ENCODE measurements at regions not wholly inside any gene's neighbourhood (a gene's known extent, or its start where the extent isn't known, plus 50 kb on each side); places are given as distances from the start of the nearest gene placed in this dataset.
"Not testable (repeated sequence)": the region's sequence is repeated elsewhere in the genome, so short reads cannot be mapped to it uniquely, and the experiment has no call there.

GRCh38 chr12:13435235-13435933 is 238.9 kb downstream of the EMP1 start:
- no peak for DNase-seq

GRCh38 chr12:13433768-13434167 is 237.2 kb downstream of the EMP1 start:
- no peak for DNase-seq

GRCh38 chr12:13431041-13431440 is 234.5 kb downstream of the EMP1 start:
- DNase-seq = no peak

- no peak for DNase-seq
Measured at GRCh38 chr12:13428538-13429265, 232.2 kb downstream of the EMP1 start.

- DNase-seq = no peak
Measured at GRCh38 chr12:13425766-13426165, 229.2 kb downstream of the EMP1 start.

- no peak for DNase-seq
Measured at GRCh38 chr12:13422291-13422690, 225.8 kb downstream of the EMP1 start.

GRCh38 chr12:13417516-13417915 is 221.0 kb downstream of the EMP1 start:
- DNase-seq = no peak

- DNase-seq = no peak
Measured at GRCh38 chr12:13411287-13411686, 214.8 kb downstream of the EMP1 start.

GRCh38 chr12:13405961-13406703 is 209.6 kb downstream of the EMP1 start:
- DNase-seq = no peak

GRCh38 chr12:13404631-13405473 is 208.3 kb downstream of the EMP1 start:
- no peak for DNase-seq

GRCh38 chr12:13404111-13404628 is 207.6 kb downstream of the EMP1 start:
- DNase-seq = no peak

- not testable (repeated sequence) for DNase-seq
Measured at GRCh38 chr12:13391375-13391774, 194.8 kb downstream of the EMP1 start.

GRCh38 chr12:13390918-13391317 is 194.4 kb downstream of the EMP1 start:
- DNase-seq = no peak

- no peak for DNase-seq
Measured at GRCh38 chr12:13390381-13390861, 193.9 kb downstream of the EMP1 start.

- no peak for DNase-seq
Measured at GRCh38 chr12:13387101-13387500, 190.6 kb downstream of the EMP1 start.

- DNase-seq = no peak
Measured at GRCh38 chr12:13386323-13387039, 190.0 kb downstream of the EMP1 start.

- no peak for DNase-seq
Measured at GRCh38 chr12:13383379-13383778, 186.9 kb downstream of the EMP1 start.

GRCh38 chr12:13380297-13380696 is 183.8 kb downstream of the EMP1 start:
- DNase-seq = no peak

- DNase-seq = no peak
Measured at GRCh38 chr12:13379531-13380188, 183.1 kb downstream of the EMP1 start.

- DNase-seq = no peak
Measured at GRCh38 chr12:13377698-13378097, 181.2 kb downstream of the EMP1 start.

All from activated T-cell treated with anti-CD3 and anti-CD28 coated beads, Interleukin-2, amount 50 U/mL, for 48 hours (primary cell).